ENCODE measurements at regions not wholly inside any gene's neighbourhood (a gene's known extent, or its start where the extent isn't known, plus 50 kb on each side); places are given as distances from the start of the nearest gene placed in this dataset.

DNA sequence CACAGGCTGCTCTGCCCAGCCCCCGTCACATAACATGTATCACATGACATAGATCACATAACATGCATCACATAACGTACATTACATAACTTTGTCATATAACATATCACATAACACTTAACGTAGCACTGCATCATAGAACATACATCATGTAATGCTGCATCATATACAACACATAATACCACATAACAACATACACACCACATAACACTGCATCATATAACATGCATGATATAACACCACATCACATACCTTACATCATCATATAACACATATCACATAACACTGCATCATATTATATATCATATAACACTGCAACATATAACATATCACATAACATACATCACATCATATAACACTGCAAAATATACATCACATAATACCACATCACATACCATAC lies 83.8 kb downstream of the AXIN2 start:
- DNase-seq: no peak

DNA sequence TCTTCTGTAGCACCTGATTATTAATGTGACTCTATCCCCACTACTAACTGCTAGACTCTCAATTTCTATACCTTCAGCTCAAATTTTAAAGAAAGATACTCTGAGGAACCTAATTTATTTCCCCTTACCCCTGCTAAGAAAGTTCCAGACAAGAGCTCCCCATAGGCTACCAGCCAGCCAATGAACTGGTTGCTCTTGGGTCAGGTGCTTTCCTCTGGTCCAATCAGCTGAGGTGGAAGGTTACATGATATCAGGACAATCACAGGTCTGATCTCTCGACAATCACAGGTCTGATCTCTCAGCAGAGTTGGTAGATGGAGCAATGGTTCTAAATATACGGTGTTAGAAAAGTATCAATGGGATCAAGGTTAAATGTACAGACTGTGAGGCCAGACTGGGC lies 86.8 kb downstream of the AXIN2 start:
- no peak for DNase-seq

DNA sequence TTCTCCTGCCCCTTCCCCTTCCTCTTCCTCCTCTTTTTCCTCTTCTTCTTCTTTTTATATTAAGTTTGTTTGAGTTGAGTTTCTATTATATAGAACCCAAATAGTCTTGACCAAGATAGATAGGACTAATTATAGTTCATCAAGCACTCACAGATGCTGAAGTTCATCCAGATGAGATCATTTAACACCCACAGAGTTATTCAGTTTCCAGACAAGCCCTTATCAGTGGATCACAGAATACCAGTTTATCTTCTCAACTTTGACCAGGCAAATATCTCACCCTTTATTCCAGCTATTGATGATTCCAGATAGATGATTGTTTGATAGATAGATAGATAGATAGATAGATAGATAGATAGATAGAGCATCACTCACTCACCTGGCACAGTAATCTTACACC lies 87.5 kb downstream of the AXIN2 start:
- no peak for DNase-seq

DNA sequence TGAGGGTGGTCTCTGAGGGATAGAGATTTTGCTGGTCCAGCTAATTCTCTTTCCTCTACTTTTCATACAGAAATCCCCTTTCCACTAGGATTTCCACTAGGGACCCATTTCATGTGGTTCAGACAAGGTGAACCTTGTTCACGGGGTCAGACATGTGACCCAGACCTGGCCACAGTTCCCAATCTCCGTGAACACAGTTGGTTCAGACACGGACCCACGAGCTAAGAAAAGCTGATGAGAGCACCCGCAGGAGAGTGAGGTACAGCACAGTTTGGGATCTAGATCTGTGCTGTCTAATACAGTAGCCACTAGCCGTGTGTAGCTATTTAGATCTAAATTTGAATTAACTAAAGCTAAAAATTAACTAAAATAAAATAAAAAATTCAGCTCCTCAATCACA lies 88.1 kb downstream of the AXIN2 start:
- no peak for DNase-seq

DNA sequence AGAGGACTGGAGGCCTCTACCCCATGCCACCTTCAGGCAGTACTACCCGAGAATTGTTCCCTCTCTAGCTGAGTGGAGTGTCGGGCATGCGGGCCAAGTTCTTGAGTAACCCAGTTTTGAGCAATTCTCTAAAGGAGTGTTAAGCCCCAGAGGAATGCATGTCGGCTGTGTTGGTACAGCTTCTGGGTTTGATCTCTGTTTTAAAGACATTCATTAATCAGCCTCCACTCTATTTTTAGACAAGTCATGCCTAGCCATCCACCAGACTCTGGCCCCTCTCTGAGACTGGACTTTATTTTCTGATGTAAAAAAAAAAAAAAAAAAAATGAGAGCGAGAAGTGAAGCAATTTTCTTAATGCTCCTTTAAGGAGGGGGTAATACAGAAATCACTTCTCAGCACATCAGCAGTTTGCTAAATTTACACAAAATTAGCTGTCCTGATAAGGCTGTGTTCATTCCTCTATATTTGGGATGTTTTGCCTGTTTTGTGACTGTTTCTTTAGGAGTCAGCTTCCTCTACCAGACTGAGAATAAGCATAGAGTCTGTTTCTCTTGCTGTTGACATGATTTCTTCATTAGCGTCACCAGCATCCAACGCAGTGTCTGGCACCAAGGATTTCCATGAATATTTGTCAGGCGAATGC lies 88.7 kb downstream of the AXIN2 start:
- no peak for DNase-seq

DNA sequence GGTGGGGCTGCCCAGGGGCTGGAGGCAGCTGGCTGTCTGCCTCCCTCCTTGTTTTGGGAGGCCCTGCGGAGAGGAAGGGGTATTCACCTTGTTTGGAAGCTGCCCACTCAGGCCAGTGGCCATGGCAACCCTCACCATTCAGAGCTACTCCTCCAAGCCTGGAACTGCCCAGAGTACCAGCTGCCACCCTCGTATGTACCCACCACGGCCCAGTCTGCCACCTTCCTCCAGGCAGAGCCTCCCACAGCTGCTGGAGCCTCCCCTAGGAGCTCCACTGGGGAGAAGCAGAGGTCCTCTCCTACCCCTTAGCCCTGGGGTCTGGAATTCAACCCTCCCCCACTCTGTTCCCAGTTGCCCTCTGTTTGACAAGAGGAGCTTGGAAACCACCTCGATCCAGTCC lies 90.7 kb downstream of the AXIN2 start:
- DNase-seq: no peak

DNA sequence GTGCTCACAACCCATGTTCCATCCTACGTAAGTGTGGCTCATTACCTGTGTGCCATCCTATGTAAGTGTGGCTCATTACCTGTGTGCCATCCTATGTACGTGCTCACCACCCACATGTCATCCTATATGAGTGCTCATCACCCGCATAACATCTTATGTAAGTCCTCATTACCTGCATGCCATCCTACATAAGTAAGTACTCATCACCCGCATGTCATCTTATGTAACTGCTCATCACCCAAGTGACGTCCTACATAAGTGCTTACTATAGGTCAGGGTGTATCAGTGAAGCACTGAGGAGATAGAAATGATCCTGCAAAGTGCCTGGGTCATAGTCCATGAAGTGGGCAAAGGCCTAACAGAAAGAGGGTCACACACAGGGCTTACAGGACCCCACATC lies 93.1 kb downstream of the AXIN2 start:
- no peak for DNase-seq

DNA sequence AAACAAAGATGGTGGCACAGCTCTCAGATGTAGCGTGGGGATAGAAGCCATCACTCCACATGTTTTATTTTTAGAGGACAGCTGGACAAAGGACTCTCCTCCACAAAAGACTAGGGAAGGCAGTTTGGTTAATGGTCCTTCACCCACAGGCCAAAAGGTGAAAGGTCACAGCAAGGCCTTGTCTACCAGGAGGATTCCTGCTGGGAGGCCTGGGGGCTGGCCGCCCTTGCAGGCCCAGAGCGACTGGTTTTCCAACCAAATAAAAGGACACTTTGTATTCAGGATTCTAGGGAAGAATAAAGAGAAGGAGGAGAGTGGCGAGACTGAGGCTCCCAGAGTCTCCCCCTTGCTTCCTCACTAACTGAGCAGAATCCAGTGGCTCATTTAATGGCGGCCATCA lies 94.3 kb downstream of the AXIN2 start:
- no peak for DNase-seq

DNA sequence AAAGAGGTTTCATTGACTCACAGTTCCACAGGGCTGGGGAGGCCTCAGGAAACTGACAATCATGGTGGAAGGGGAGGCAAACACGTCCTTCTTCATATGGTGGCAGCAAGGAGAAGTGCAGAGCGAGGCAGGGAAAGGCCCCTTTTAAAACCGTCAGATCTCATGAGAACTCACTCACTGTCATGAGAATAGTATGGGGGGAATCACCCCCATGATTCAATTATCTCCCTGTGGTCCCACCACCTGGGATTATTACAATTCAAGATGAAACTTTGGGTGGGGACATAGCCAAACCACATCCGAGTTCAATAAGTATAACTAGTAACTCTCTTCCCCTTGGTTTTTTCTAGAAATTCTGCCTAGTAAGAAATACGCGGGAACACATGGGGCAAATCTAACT lies 94.9 kb downstream of the AXIN2 start:
- DNase-seq: no peak

DNA sequence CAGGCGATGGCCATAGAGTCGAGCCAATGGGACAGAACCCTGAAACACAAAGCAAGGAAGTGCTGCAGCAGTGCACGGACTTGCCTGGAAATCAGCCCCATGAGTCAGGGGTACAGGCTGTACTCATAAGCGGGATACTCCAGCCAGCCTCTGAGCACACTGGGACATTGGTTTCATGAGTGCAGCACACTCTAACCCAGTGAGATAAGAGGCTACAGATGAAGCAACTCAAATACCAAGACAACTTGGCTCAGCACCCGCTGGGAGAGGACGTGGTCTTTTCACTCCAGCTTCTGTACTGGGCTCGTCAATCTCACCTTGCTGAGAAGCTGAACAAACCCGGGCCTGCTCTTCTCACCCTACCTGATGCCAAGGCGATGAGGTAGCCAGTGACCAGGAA lies 98.2 kb downstream of the AXIN2 start:
- DNase-seq: no peak

DNA sequence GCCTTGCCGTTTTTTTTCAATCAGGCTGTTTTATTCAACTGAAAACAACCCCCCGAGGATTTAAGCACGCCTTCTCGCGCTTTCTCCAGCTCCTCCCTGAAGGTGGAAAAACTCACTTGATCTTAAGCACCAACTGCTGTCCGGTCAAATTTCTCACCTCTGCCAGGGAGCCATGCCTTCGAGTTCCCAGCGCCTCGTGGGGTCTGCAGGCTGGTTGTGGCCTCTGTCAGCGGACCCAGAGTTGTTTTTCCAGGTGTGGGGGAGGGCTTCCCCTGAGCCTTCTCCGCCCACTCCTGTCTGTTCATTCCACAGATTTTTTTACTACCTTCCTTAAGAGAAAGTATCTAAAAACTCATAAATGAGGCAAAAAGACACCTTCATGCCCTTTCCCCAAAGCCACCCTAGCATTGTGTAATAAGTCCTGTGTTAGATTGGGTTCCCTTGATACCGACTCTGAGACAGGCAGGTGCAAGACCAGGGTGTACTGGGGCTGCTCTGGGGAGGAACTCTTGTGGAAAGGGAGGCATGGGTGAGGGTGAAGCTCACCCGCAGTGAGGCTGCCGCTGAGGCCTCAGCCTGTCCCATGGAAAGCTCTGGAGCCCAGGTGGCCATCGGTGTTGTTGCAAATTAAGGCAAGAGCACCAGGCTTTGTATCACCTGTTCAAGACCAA lies 101.6 kb downstream of the AXIN2 start:
- DNase-seq: no peak

DNA sequence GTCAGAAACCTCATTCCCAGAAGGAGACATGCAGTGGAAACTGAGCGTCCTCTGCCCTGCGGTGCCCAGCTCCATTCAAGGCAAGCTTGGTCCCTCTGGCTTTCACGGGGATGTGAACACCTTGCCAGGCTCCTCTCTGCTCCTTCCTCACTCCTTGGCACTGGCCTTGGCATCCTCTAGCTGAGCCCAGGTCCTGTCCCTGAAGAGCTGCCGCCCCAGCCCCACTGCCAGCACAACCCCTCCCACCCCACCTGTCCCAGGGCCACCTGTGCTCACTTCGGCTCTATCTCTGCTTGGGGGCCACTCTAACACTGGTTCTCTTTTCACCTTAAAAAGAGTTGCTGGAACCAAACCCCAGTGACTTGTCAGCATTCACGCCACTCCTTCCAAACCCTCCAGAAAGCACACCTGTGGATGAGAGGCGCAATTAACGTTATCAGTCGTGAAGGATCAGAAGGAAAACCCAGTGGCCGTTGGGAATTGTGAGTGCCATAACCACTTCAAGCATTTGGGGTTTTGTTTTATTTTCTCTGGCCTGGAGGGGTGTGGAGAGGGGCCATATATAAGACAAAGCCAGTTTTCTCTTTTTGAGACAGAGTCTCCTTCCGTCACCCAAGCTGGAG lies 103.7 kb downstream of the AXIN2 start:
- DNase-seq: no peak

DNA sequence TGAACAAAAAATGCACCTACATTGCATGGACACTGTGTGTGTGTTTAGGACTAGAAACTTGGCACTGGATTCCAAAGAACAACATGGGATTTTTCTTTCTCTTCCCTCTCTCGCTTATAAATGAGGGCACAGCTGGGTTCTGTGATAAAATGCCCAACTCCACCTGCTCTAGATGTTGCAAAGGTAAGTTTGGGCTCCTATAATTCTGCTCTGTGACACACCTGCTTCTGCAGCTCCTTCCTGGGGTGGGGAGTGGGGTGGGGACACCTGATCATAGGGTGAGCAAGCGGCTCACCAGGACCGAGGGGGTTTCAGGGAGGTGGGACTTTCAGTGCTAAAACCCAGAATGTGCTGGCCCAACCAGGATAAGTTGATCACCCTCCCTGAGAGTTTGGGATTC lies 104.3 kb downstream of the AXIN2 start:
- DNase-seq: no peak

DNA sequence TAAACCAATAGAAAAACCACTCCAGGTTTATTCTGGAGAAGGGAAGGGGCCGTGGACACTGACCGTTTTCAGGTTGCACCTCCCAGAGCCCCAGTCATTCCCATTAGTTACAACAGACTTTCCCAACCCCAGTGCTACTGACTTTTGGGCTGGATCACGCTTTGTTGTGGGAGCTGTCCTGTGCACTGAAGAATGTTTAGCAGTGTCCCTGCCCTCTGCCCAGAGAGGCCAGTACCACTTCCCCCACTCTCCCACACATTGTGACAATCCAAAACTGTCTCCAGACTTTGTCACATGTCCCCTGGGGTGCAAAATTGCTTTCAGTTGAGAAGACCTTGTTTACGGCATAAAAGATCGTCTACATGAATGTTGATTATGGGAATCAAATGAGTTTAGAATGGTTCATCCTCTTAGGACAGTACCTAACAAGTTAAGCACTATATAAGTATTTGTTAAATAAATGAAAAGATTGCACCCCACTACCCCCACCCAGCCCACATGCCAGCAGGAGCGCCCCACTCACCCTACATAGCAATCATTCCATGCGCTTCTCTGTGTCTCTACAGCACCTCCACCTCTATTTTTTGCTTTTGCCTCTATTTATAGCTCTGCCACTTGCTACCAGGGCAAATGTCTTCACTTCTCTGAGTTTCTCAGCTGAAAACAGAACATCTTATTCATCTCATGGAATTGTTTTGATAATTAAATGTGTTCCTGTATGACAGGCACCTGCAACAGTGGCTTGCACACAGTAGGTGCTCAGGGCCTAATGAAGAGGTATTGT lies 104.9 kb downstream of the AXIN2 start:
- DNase-seq: no peak

DNA sequence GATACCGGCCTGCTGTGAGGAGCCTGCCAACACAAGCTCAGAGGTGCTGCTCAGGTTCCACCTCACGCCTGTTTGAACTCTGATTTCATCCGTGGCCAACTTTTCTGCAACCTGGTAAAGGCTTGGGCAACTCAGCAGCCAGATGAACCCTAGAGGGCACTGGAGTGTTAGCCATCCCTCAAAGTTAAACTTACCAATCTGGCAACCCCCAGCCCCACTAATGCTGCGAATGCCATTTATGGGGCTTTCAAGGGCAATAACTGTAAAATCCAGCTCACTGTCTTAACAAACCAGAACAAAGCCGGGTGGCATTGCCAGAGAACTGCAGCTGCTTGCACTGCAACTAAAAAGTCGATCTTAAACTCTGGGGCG lies 105.5 kb downstream of the AXIN2 start:
- DNase-seq: peak; percentile 13

DNA sequence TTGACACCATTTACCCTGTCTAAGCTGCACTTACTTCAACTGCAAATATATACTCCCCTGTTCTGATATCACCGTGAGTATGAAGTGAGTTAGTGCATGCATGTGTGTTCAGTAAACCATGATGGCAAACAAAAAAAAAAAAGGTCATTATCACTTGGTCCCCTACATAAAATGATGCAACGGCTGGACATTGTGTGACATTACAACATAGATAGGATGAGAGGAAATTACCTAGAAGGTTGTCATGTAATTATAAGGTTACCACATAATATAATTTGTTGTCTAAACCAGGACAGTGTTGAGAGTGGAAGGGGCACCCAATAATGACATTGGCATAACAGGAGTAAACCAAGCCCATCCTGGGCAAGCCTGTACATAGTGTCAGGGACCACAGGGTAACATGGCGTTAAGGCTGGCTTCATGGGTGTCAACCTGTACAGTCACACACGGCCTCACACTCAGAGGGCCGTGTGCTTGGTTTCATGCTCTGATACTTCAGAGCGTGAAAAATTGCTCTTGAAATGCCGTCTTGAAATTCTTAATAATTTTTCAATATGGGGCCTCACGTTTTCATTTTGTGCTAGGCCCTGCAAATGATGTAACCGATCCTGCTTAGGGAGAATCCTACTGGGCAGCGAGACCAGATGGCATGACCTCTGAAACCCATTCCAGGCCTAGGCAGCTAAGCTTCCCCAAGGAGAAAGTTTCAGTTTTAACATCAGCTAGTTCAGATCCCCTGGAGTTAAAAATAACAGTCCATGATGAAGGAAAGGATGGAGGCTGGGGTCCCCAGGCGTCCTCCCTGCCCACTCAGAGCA lies 106.1 kb downstream of the AXIN2 start:
- DNase-seq: no peak

DNA sequence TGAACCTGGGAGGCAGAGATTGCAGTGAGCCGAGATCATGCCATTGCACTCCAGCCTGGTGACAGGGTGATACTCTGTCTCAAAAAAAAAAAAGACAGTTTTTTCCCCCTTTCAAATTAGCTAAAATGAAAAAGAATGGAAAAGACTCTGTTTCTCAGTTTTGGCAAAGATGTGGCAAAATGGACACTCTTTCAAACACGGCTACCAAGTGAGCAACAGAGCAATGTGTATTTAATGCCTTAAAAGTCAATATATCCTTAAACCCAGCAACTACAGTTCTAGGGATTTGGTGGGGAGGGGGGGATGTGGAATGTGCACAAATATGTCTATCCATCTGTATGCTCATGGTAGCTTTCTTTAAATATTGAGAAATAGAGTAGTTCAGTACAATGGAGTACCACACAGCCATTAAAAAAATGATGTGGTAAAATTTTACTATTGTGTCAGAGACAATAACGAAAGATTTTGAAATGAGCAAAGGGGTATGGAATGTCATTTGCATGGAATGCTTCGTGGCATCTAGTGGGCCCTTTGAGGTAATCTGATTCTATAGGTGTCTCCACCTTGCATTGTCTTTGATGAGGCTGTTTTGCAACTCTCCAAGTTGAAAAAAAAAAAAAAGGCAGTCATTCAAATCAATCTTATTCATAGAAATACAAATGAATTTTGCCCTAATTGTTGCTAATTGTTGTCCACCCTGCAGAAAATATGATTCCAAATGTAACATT lies 108.1 kb downstream of the AXIN2 start:
- no peak for DNase-seq

DNA sequence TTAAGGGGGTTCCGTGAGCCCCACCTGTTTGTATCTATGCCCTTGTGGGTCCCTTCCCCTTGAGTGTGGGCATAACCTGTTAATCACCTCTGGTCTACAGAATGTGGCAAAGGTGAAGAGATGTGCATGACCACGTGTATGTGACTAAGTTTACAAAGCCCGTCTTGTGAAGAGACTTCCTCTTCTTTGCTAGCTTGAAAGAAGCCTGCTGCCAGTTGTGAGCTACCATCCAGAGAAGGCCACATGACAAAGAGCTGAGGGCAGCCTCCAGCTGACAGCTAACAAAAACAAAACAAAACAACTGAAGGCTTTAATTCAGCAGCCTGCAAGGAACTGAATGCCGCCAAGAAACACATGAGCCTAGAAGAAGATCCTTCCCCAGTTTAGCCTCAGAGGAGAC lies 112.0 kb downstream of the AXIN2 start:
- DNase-seq: no peak

DNA sequence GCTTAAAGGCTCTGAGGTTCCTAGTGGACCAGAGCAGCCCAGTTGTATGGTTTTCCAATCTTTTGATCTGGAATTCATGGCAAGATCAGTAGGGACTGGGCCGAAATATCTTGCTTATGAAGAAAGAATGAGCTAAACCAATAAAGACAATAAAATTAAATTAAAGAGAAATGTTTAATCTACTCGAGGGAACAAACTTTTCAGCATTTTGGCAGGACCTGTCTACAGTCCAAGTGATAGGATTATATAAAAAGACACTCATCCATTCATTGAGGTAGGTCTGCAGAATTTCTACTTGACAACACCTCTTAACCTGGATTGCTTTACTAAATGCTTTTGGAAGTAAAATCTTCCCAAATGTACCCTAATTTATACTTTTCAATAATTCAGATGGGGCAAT lies 113.6 kb downstream of the AXIN2 start:
- DNase-seq: no peak

DNA sequence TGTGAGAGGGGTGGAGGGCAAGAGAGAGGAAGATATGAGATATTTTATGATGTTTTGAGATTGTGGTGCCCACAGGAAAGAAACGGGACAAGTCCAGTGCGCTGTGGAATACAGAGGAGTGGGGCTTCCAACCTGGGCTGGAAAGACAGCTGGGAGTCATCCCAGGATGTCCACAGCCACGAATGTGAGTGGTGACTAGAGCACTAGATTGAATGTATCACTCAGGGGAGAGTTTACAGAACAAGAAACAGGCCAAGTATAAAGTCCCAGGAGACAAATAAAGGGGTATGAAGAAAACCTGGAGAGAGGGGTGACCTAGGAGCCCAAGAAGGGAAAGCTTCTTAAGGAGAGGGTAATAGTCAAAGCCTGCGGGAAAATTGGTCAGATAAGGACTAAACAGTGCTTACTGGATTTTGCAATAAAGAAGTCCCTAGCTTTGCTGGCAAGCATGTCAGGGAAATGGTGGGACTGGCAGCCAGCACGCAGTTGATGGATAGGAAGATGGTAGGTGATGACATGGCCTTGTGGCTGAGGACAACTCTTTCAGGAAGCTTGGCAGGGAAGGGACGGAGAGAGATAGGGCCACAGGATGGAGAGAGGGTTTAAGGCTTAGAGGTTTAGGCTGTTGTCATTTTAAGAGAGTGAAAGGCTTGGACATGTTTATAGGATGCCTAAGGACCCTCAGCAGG lies 114.5 kb downstream of the AXIN2 start:
- no peak for DNase-seq

DNA sequence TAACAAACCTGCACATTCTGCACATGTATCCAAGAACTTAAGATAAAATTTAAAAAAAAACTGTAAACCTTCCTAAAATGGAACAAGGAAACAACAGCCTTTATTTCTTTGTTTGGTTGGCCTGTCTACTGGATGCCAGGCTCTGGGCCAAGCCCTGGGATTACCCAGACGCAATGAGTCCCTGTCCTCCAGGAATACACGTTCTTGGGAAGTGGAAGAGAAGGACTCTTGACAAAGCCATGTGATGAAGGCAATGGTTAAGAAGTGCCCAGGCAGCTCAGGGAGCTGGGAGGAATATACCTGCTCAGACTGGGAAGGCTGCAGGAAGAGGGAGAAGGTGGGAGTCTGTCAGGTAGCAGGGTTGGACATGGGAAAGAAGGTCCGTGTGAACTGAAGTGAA lies 115.4 kb downstream of the AXIN2 start:
- no peak for DNase-seq

DNA sequence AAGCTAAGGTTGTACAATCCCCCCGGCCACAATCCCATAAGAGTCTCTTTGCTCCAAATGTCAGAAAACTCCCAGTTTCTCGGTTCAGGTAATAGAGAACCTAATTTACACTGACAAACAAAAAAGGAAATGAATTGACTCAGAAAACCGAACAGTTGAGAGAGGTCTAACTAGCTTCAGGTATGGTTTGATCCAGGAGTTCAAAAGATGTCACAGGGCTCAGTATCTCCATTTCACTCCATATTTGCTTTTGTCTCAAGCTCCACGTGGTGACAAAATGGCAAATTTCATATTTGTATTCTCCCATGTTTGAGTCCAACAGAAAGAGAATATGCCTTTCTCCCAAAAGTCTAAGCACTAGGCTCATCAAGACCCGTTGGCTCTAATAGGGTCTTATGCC lies 117.4 kb downstream of the AXIN2 start:
- no peak for DNase-seq

Measured in stimulated activated CD4-positive, alpha-beta T cell treated with anti-CD3 and anti-CD28 coated beads, Interleukin-15, amount 100 ng/mL, for 24 hours (primary cell).